Thymus (tissue), 11 donors: ENCODE measurements at regions not wholly inside any gene's neighbourhood (a gene's known extent, or its start where the extent isn't known, plus 50 kb on each side); places are given as distances from the start of the nearest gene placed in this dataset.

Experiments
- DNase-seq, 9 donors: peaks; one replicate each; pipeline ENCODE4 v3.0.0-alpha.2; 2013; ENCODE audit warnings: low spot score in 9 of 9, low read depth in 6 of 9, missing footprints in 1 of 9
- H3K27ac ChIP-seq, 2 donors: one replicate each; pipeline ENCODE4 v1.5.1; 2013; ENCODE audit warnings: control low read depth in 1 of 2, low read depth in 1 of 2, low read length in 1 of 2, mild to moderate bottlenecking in 1 of 2, moderate library complexity in 1 of 2
- H3K27me3 ChIP-seq, 2 donors: one replicate each; pipeline ENCODE4 v1.5.1; 2013; ENCODE audit warnings: low read length in 1 of 2; ENCODE audit not compliant: control insufficient read depth in 2 of 2, insufficient read depth in 1 of 2
- H3K36me3 ChIP-seq, 2 donors: one replicate each; pipeline ENCODE4 v1.5.1; 2013; ENCODE audit warnings: low read length in 1 of 2, mild to moderate bottlenecking in 1 of 2, moderate library complexity in 1 of 2; ENCODE audit not compliant: control insufficient read depth in 2 of 2, insufficient read depth in 2 of 2
- H3K4me1 ChIP-seq, 2 donors: one replicate each; pipeline ENCODE4 v1.5.1; 2013; ENCODE audit warnings: low read length in 2 of 2; ENCODE audit not compliant: control insufficient read depth in 2 of 2, insufficient read depth in 2 of 2
- H3K4me3 ChIP-seq, 2 donors: one replicate each; pipeline ENCODE4 v1.5.1; 2013; ENCODE audit warnings: low read length in 2 of 2, control low read depth in 1 of 2, mild to moderate bottlenecking in 1 of 2
- H3K9me3 ChIP-seq, 2 donors: one replicate each; pipeline ENCODE4 v1.5.1; 2013; ENCODE audit warnings: low read length in 1 of 2, mild to moderate bottlenecking in 1 of 2; ENCODE audit not compliant: control insufficient read depth in 2 of 2, insufficient read depth in 1 of 2
- WGBS: extraction: QIAGEN DNeasy Blood & Tissue Kit; methylation state at CpG from one replicate; pipeline ENCODE4 v1.1.7; 2013; 5-methylcytosine and 5-hydroxymethylcytosine counted together
- donor health status: healthy.

DNA sequence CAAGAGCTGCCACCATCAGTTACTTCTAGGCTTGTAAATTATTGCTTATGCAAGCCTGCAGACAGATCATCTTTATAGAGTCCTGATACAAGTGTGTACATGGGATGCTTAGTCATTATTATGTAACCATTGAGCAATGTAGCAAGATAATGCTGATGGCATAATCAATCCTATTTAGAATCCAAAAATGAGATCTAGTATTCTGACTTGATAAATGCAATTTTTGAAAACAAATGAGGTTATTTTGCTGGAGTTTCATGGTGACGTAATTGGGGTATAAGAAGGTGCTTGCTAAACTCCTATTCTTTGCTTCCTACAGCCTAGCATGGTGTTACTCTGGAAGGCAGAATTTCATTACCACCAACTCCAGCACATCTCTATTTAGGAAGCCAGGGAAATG lies 801.7 kb upstream of the PRMT6 start:
- WGBS, result 84% methylated on average over 1 of the region's 1 CpG
- no peak for DNase-seq
- Histone ChIP-seq H3K27ac (no peak overlapping the region), H3K27me3 (no peaks in the 10 kb centered on the region), H3K4me3 (no peak overlapping the region), H3K36me3 (no peaks in the 10 kb centered on the region), H3K9me3 (no peaks in the 10 kb centered on the region), H3K4me1 (no peaks in the 10 kb centered on the region)

DNA sequence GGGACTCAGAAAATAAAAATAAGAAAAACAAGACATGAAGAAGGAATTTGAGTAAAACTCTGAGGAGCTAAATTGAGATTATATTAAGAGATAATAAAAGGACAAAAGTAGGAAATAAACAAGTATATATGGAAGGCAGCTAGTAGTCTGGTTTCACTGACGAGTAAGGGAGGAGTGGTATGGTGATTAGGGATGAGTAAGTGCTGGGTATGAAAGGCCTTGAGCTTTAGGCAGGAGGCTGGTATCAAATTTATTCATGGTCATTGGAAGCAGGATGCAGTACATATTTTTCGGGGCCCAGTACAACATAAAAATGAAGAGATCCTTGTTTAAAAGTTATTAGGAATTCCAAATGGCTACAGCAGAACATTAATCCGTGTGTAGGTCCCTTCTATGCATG lies 789.7 kb upstream of the PRMT6 start:
- Histone ChIP-seq H3K4me3 (no peak overlapping the region), H3K4me1 (no peaks in the 10 kb centered on the region), H3K9me3 (no peaks in the 10 kb centered on the region), H3K27ac (no peak overlapping the region), H3K36me3 (no peaks in the 10 kb centered on the region), H3K27me3 (no peaks in the 10 kb centered on the region)
- 64% methylated on average over 3 of the region's 3 CpGs for WGBS
- no peak for DNase-seq

DNA sequence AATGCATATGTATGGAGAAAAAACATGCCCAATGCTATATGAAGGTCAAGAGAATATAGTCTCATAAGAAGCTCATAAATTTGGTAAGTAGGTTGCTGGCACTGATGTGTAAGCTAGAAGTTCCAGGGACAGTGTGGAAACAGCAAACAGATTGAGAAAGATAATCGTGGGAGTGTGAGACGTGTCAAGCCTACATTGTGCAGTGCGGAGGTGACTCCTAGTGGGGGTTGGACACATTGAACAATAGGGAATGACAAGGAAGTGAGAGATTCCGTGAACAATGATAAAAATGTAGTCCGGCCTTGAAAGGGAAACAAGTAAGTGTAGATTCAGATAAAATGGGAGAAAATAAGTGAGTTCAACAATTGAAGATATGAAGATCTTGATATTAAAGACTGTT lies 788.4 kb upstream of the PRMT6 start:
- H3K4me3 ChIP-seq, result no peak overlapping the region
- no peaks in the 10 kb centered on the region for H3K27me3 ChIP-seq
- H3K4me1 ChIP-seq, result no peaks in the 10 kb centered on the region
- WGBS, result 36% methylated on average over 5 of the region's 5 CpGs
- no peak for DNase-seq
- no peak overlapping the region for H3K27ac ChIP-seq
- H3K36me3 ChIP-seq, result no peaks in the 10 kb centered on the region
- no peaks in the 10 kb centered on the region for H3K9me3 ChIP-seq

DNA sequence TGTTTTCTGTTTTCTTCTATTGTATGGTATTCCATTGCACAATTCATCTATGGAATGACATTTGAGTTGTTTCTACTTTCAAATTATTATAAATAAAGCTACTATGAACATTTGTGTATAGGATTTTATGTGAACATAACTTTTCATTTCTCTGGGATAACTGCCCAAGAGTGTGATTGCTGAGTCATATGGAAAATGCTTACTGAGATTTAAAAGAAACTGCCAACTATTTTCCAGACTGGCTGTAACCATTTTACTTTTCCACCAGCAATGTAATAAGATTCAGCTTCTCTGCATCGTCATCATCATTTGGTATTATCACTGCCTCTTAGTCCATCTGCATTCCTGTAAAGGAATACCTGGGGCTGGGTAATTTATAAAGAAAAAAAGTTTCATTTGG lies 779.6 kb upstream of the PRMT6 start:
- Histone ChIP-seq H3K27ac (no peak overlapping the region), H3K4me1 (no peaks in the 10 kb centered on the region), H3K4me3 (no peak overlapping the region), H3K36me3 (no peaks in the 10 kb centered on the region), H3K27me3 (no peaks in the 10 kb centered on the region), H3K9me3 (no peaks in the 10 kb centered on the region)
- 90% methylated on average over 1 of the region's 1 CpG for WGBS
- no peak for DNase-seq

DNA sequence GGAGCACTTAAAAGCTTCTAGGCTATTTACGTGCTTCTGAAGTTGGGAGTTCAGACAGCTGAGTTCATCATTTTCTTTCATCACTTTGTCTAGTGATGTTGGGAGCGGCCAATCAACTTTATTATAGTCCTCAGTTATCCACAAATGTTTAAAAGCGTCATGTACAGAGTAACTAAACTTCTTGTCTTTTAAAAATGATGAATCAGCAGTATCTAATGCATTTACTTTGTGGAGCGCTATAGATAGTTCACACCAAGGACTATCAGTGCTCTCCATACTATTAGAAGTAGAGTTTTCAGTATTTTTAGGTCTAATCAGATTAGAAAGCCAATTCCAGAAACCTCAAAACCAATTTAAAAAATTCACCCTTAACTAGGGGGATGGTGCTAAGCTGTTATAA lies 778.7 kb upstream of the PRMT6 start:
- no peaks in the 10 kb centered on the region for H3K36me3 ChIP-seq
- no peaks in the 10 kb centered on the region for H3K27me3 ChIP-seq
- no peaks in the 10 kb centered on the region for H3K4me1 ChIP-seq
- H3K4me3 ChIP-seq, result no peak overlapping the region
- WGBS, result 87% methylated on average over 4 of the region's 4 CpGs
- no peak for DNase-seq
- H3K9me3 ChIP-seq, result no peaks in the 10 kb centered on the region
- no peak overlapping the region for H3K27ac ChIP-seq

DNA sequence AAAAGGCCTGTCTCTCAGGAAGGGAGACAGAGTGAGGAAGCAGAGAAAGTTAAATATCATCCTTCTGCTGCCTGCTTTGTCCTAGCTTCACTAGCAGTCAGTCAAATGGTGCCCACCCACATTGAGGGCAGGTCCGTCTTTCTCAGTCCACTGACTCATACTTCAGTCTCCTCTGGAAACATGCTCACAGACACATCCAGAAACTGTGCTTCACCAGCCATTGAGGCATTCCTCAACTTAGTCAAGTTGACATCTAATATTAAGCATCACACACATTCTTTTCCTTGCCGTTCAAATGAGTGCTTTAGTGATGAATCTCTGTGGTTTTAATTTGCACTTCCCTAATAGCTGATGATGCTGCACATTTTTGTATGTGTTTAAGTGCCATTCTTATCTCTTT lies 777.8 kb upstream of the PRMT6 start:
- Histone ChIP-seq H3K27me3 (no peaks in the 10 kb centered on the region), H3K4me3 (no peak overlapping the region), H3K9me3 (no peaks in the 10 kb centered on the region), H3K27ac (no peak overlapping the region), H3K36me3 (no peaks in the 10 kb centered on the region), H3K4me1 (no peaks in the 10 kb centered on the region)
- 93% methylated on average over 2 of the region's 2 CpGs for WGBS
- DNase-seq, result no peak

DNA sequence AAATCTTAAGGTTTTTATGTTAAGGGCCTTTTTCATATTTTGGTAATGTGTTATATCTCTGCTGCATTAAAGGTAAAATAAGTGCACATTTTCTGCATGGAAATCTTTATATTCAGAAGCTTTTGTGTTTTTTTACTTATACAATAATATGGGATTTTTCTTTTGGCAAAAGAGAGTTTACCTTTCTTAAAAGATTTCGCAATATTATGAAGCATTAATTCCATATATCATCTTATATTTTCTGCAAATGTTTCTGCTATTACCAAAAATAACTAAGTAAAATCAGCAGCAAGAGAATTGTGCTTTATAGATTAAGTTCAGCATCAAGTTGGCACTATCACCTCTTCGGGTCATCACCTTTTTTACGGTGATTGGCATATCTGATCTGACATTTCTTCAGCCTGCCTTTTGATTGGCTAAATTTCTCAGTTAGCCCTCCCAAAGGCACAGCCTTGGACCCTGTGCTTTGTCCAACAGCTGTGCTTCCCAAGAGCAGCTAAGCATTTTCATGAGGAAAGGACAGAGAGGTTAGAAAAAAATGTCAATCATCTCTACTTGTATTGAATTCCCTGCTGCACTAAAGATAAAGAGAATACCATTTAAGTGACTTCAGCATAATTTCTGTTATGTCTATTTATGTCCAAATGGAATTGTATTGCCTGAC lies 767.1 kb upstream of the PRMT6 start:
- 91% methylated on average over 3 of the region's 3 CpGs for WGBS
- H3K4me1 ChIP-seq, result no peaks in the 10 kb centered on the region

DNA sequence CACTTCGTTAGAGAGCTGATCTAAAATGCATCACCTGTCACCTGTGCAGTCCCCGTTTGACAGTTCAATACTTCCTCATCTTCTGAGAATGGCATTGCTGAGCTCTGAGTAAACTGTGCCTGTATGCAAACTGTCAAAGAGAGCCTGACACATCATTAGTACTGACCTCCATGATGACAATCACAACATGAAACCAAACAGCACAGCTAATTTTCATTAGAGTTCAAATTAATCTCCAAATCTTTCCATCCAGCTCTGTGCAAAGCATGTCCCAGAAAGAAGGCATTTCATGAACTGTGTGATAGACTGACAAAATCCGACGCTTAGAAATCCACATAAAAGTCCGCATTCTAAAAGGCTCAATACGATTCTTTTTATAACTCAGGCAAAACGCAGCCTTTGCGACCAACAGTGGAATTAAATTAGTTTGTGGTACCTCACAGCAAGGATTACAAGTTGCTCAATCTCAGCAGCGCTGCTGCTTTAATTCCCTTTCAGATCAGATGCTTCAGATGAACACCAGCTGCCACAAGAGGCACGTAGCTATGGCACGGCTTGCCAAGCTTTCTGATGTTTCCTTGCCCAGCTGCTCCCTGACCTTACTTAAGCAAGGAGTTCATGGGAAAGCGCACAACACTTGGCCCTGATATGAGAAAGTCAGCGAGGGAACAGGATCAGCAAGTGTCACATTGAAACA lies 765.5 kb upstream of the PRMT6 start:
- Histone ChIP-seq H3K4me1 (no peaks in the 10 kb centered on the region), H3K9me3 (no peaks in the 10 kb centered on the region), H3K4me3 (no peak overlapping the region), H3K27me3 (no peaks in the 10 kb centered on the region), H3K36me3 (no peaks in the 10 kb centered on the region), H3K27ac (no peak overlapping the region)
- 85% methylated on average over 13 of the region's 13 CpGs for WGBS
- DNase-seq, result no peak

More for the DNA sequence above, 767.1 kb upstream of the PRMT6 start:
- no peak for DNase-seq
- Histone ChIP-seq H3K27ac (no peak overlapping the region), H3K9me3 (no peaks in the 10 kb centered on the region), H3K4me3 (no peak overlapping the region), H3K27me3 (no peaks in the 10 kb centered on the region), H3K36me3 (no peaks in the 10 kb centered on the region)

DNA sequence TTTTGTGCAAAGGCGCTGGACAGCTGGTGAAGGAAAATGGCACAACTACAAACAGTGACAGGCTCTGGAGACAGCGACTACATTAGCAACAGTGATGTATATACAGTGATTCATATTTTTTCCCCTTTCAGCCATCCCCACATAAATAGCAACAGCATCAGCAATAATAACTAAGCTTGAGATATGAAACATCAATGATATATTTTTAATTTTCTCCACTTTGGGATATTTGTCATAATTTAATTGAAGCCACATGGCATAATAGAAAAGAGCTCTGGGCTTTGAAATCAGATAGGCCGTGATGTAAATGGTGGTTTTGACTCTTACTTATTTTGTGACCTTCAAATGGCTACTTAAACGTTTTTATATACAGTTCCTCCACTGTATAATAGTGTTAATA lies 764.3 kb upstream of the PRMT6 start:
- Histone ChIP-seq H3K27me3 (no peaks in the 10 kb centered on the region), H3K27ac (no peak overlapping the region), H3K36me3 (no peaks in the 10 kb centered on the region), H3K4me3 (no peak overlapping the region), H3K9me3 (no peaks in the 10 kb centered on the region), H3K4me1 (no peaks in the 10 kb centered on the region)
- DNase-seq, result no peak
- WGBS, result 92% methylated on average over 4 of the region's 4 CpGs
